ENCODE measurements at regions not wholly inside any gene's neighbourhood (a gene's known extent, or its start where the extent isn't known, plus 50 kb on each side); places are given as distances from the start of the nearest gene placed in this dataset.

DNA sequence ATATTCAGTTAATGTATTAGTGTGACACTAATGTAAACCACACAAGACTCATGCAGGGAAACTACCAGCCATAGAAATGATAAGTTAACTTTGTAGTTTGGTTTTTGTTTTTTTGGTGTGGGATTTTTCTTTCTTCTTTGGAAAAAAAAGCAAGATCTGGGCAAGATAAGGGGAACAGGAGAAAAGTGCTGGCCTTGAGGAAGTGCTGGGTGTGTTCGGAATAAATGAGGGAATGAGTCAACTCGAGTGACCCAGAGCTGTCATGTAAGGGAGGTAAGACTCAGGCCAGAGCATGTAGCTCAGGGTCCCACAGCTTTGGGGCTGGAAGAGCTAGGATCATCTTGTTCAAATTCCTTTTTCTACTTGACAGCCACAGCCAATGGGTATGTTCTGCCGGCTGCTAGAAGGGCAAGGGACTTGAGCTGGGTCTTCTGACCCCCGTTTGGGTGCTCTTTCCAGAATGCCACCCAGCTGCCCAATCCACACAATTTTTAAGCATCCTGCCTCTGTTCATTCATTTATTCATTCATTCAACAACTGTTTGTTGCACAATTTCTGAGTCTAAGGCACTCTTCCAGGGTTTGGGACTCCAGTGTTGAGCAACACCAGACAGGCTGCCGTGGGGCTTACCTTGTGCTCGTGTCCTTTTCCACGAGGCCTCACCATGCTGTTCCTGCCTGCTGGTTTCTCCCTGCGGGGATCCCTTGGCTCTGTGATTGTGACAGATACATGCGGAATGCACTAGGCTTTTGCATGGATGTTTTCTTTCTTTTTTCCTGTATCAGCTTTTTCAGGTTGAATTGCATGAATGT is 54.5 kb downstream of the CLDN34 start:
- no peak for DNase-seq

- DNase-seq: no peak
Measured at GRCh38 chrX:10022273-10022541, 55.0 kb downstream of the CLDN34 start.

- no peak for DNase-seq
Measured at GRCh38 chrX:10022580-10023245, 55.6 kb downstream of the CLDN34 start.

- DNase-seq: no peak
Measured at GRCh38 chrX:10023821-10024220, 56.7 kb downstream of the CLDN34 start.

- no peak for DNase-seq
Measured at GRCh38 chrX:10025742-10026493, 58.8 kb downstream of the CLDN34 start.

DNA sequence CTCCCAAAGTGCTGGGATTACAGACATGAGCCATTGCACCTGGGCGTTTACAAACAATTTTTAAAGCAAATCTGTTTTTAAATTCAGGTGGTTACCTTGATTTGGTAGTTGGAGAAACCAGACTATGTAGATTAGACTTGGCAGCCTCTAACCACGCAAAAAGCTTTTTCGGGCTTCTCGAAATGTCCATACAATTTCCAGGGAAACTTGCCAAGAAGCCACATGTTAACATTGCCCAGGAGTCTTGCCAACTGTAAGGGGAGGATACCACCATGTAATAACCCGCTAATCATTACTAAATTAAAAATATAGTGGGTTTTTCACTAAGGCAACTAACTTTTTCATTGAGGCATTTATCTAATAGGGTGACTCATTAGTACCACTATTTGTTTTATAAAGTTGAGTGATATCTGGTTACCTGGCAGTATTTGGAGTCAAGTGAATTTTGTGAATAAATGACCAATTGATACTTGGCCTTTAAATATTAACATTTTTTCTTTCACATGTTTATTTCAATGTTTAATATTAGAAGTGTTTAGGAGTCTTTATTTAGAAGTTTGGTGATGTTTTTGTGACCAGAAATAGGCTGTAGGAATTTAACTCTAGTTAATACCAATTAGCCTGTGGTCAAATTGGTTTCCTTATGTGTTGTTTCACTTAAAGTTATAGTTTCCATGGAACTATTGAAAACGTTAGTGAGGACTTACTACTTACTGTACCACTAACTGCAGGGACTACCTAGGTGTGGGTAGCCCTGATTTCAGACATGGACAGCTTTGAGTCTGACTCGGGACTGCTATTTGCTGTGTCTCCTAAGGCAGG is 61.3 kb downstream of the CLDN34 start:
- no peak for DNase-seq

GRCh38 chrX:10030570-10030969 is 63.4 kb downstream of the CLDN34 start:
- DNase-seq: no peak

GRCh38 chrX:10031746-10032145 is 64.6 kb downstream of the CLDN34 start:
- no peak for DNase-seq

- no peak for DNase-seq
Measured at GRCh38 chrX:10032147-10032546, 65.0 kb downstream of the CLDN34 start.

- DNase-seq: no peak
Measured at GRCh38 chrX:10033375-10034007, 66.3 kb downstream of the CLDN34 start.

- DNase-seq: no peak
Measured at GRCh38 chrX:10034740-10035260, 67.6 kb downstream of the CLDN34 start.

DNA sequence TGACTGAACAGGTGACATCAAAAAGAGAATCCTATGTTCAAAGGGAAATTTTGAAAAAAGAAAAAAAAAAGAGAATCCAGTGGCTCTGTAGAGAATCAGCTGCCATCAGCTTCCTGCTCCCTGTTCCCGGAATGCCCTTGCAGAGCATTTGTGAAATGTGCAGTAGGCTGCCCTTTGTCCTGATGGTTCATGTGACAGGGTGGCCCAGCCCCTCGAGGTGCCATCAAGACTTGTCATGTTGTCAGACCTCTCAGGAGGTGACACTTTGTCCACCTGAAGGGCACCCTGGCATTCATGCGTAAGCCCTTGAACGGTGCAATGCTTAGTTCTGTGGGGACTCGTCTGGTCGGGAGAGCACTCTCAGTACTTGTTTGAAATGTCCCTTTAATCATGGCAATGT is 71.4 kb downstream of the CLDN34 start:
- no peak for DNase-seq

- DNase-seq: no peak
Measured at GRCh38 chrX:10039821-10040793, 72.9 kb downstream of the CLDN34 start.

DNA sequence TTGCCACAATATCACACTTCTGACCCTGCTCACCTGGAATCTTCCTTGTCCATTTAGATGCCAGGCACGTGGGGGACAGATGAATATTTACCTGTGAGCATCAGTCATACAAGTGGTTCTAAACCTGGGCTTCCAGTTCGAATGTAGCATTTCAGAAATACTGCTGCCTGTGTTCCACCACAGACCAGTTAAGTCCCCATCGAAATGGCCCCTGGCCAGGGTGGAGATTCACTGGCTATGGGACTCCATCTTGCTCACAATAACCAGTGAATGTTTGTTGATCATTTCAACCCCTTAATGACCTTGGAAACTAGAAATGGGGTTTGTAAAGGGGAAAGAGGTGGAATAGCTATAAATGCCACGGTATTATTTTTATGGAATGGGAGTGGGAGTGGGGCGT is 73.8 kb downstream of the CLDN34 start:
- DNase-seq: no peak

DNA sequence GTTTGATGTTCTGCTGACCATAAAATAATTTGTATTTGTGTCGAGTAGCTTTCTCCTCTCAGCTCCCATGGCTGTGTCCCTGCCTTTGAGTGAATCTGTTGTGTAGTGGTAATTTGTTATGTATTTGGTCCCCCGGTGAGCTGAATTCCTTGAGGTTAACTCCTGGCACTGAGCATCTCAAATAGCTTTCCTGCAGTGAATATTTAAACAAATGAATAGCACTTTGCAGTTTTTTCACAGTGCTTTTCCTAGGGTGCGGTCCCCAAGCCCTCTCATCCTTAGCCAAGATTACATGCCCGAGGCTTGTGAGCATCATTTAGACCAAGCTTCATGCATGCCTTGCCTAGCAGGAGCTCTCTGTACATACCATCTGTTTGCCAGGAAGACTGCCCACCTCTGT is 74.2 kb downstream of the CLDN34 start:
- DNase-seq: no peak

DNA sequence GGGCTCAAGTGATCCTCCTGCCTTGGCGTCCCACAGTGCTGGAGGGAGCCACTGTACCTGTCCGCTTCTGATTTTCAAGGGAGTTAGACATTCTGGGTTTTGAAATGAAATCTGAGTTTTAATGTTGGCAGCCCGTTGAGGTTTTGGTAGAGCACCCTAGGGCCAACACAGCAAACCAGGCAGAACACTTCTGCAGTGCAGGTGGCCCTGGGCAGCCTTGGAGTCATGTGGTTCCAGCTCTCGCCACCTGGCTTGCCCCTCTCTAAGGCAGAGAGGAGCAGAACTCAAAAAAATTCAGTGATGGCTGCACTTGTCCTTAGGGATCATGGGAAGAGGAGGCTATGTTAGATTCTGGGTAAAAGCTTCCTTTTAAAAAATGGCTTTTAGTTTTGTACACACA is 74.9 kb downstream of the CLDN34 start:
- DNase-seq: no peak

DNA sequence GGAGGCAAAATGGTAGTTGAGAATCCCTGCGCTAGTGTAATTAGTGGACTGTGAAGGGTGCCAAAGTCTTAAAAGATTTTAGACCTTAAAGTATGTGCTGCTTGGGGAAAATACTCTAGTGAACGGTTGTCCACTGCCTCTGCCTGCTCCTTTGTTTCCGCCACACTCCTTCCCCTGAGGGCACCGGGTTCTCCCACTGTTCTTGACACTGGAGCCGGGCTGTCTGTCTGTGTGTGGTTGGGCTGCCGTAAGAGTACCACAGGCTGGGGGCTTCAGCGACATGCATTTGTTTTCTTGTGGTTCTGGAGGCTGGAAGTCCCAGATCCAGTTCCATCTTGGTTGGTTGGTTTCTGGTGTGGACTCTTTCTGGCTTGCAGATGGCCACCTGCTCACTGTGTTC is 76.2 kb downstream of the CLDN34 start:
- no peak for DNase-seq

DNA sequence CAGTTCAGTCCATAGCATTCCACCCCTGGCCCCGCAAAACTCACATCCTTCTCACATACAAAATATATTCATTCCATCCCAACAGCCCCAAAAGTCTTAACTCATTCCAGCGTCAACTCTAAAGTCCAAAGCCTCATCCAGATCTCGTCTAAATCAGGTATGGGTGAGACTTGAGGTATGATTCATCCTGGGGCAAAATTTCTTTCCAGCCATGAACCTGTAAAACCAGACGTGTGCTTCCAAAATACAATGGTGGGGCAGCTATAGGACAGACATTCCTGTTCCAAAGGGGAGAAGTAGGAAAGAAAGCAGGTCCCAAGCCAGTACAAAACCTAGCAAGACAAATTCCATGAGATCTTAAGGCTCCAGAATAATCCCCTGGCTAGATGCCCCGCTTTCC is 76.9 kb downstream of the CLDN34 start:
- DNase-seq: no peak

- DNase-seq: no peak
Measured at GRCh38 chrX:10045327-10046000, 78.3 kb downstream of the CLDN34 start.

GRCh38 chrX:10047133-10047532 is 80.0 kb downstream of the CLDN34 start:
- DNase-seq: no peak

- DNase-seq: no peak
Measured at GRCh38 chrX:10047631-10048030, 80.5 kb downstream of the CLDN34 start.

Data from activated T-cell treated with anti-CD3 and anti-CD28 coated beads, Interleukin-2, amount 50 U/mL, for 48 hours (primary cell).